Fibroblast of the aortic adventitia (primary cell): ENCODE measurements at regions not wholly inside any gene's neighbourhood (a gene's known extent, or its start where the extent isn't known, plus 50 kb on each side); places are given as distances from the start of the nearest gene placed in this dataset.
"Not testable (repeated sequence)": the region's sequence is repeated elsewhere in the genome, so short reads cannot be mapped to it uniquely, and the experiment has no call there.

Experiments
- DNase-seq: peaks from one replicate; pipeline ENCODE4 v3.0.0-alpha.2; 2010; ENCODE audit warnings: low read depth
- H3K4me3 ChIP-seq: 2 replicates; pipeline ENCODE4 v1.5.1; 2011; ENCODE audit warnings: low read depth, mild to moderate bottlenecking, control low read depth, low read length, moderate library complexity
- CTCF ChIP-seq: IDR thresholded peaks from 2 replicates; pipeline ENCODE4 v1.5.1; 2011; ENCODE audit warnings: mild to moderate bottlenecking, low read length, control low read depth, inconsistent platforms; ENCODE audit not compliant: insufficient read depth

DNA sequence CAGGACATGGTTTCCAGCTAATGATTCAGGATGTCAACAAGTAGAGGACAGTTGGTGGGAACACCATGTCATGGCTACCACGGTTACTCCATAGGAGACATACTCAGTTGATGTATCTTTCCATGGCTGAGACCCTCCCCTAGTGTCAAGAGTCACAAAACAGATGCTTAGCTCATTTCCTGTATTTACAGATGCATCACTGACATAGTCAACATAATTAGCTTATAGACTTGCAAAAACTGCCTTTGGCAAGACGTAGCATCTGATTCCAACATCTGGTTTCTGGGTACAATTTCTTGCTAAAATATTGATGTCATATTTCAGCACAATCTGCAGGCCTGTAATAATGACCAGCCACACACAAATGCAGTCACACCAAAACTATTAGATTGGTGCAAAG lies 550.3 kb downstream of the FAM181B start:
- no peak overlapping the region for H3K4me3 ChIP-seq
- no peak for DNase-seq
- TF ChIP-seq CTCF = no peak

- not testable (repeated sequence) for H3K4me3 ChIP-seq
Observed at GRCh38 chr11:82182697-82183096, 551.0 kb downstream of the FAM181B start.

DNA sequence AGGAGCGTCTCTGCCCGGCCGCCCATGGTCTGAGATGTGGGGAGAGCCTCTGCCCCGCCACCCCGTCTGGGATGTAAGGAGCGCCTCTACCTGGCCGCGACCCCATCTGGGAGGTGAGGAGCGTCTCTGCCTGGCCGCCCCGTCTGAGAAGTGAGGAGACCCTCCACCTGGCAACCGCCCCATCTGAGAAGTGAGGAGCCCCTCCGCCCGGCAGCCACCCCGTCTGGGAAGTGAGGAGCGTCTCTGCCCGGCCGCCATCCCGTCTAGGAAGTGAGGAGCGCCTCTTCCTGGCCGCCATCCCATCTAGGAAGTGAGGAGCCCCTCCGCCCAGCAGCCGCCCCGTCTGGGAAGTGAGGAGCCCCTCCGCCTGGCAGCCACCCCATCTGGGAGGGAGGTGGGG lies 551.9 kb downstream of the FAM181B start:
- DNase-seq = not testable (repeated sequence)

More at GRCh38 chr11:82182697-82183096, 551.0 kb downstream of the FAM181B start:
- not testable (repeated sequence) for DNase-seq

GRCh38 chr11:82176945-82177344 lies 556.7 kb downstream of the FAM181B start:
- H3K4me3 ChIP-seq = no peak overlapping the region
- no peak for DNase-seq
- TF ChIP-seq CTCF = no peak

More for the DNA sequence above, 551.9 kb downstream of the FAM181B start:
- H3K4me3 ChIP-seq = not testable (repeated sequence)

DNA sequence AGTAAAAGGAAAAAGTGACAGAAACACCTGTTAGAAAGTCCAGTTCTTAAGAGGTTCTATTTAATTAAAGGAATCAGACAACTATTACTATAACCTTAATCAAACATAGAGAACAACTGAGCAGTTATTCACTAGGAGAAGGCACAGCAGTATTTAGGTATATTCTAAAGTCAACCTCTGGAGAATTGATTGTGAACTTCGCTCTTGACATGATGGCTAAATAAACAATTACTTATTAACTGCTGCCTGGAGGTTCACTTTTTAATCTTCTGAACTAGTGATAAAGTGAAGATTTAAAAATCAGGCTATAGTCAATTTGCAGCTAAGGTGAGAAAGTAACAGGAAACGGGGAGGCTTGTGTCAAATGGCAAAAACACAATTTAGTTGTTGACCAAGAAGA lies 557.3 kb downstream of the FAM181B start:
- no peak for DNase-seq

GRCh38 chr11:82174610-82175009 lies 559.1 kb downstream of the FAM181B start:
- H3K4me3 ChIP-seq = no peak overlapping the region
- no peak for DNase-seq
- peak; percentile 32 for TF ChIP-seq CTCF

More for the DNA sequence above, 557.3 kb downstream of the FAM181B start:
- H3K4me3 ChIP-seq = no peak overlapping the region
- no peak for TF ChIP-seq CTCF

GRCh38 chr11:82146789-82147188 lies 586.9 kb downstream of the FAM181B start:
- H3K4me3 ChIP-seq = no peak overlapping the region
- DNase-seq = no peak
- TF ChIP-seq CTCF = no peak

- no peak for TF ChIP-seq CTCF
- no peak overlapping the region for H3K4me3 ChIP-seq
Observed at GRCh38 chr11:82118946-82119345, 614.7 kb downstream of the FAM181B start.

More at GRCh38 chr11:82118946-82119345, 614.7 kb downstream of the FAM181B start:
- DNase-seq = no peak
